Lower lobe of right lung (tissue), 2 donors: ENCODE measurements at regions not wholly inside any gene's neighbourhood (a gene's known extent, or its start where the extent isn't known, plus 50 kb on each side); places are given as distances from the start of the nearest gene placed in this dataset.

Experiments
- ATAC-seq, 2 donors: fragments of 200-7000 bp; cut with Tn5 transposase; one replicate each; pipeline ENCODE4 v1.9.1; 2020 to 2022; ENCODE audit warnings: mild to moderate bottlenecking in 2 of 2, moderate library complexity in 2 of 2
- DNase-seq: peaks from one replicate; pipeline ENCODE4 v3.0.0-alpha.2; 2020
- H3K27ac ChIP-seq: fragments of 200-600 bp; one replicate; pipeline ENCODE4 v1.8.0; 2022
- H3K27me3 ChIP-seq: fragments of 200-600 bp; one replicate; pipeline ENCODE4 v1.8.0; 2022; ENCODE audit warnings: low read depth
- H3K36me3 ChIP-seq: fragments of 200-600 bp; one replicate; pipeline ENCODE4 v1.8.0; 2022; ENCODE audit warnings: mild to moderate bottlenecking
- H3K4me1 ChIP-seq: fragments of 200-600 bp; one replicate; pipeline ENCODE4 v1.8.0; 2022
- H3K4me3 ChIP-seq: fragments of 200-600 bp; one replicate; pipeline ENCODE4 v1.8.0; 2022; ENCODE audit warnings: mild to moderate bottlenecking
- H3K9me3 ChIP-seq: fragments of 200-600 bp; one replicate; pipeline ENCODE4 v1.8.0; 2022
- CTCF ChIP-seq: fragments of 200-600 bp; IDR thresholded peaks from one replicate; pipeline ENCODE4 v1.8.0; 2022; ENCODE audit warnings: antibody characterized with exemption, mild to moderate bottlenecking
- intact Hi-C: fragments of 100-400 bp; cut with DNase I; formaldehyde crosslinking; loops from one replicate; pipeline ENCODE4 v1.11.0; 2022
- donor health status: DM: no; HTN: yes; CAD: no; lungs with severe emphysema.

GRCh38 chr2:71910277-71910676 is 237.4 kb downstream of the CYP26B1 start:
- no peak for TF ChIP-seq CTCF
- Histone ChIP-seq H3K27ac (no peak overlapping the region), H3K36me3 (no peaks in the 10 kb centered on the region), H3K4me1 (no peaks in the 10 kb centered on the region), H3K27me3 (peaks cover 12% of the 10 kb centered on the region), H3K4me3 (no peak overlapping the region), H3K9me3 (peaks cover 12% of the 10 kb centered on the region)
- intact Hi-C loops = no loop called here
- ATAC-seq (no peak), DNase-seq (no peak)

GRCh38 chr2:71908798-71909197 is 238.9 kb downstream of the CYP26B1 start:
- Histone ChIP-seq H3K27me3 (peaks cover 12% of the 10 kb centered on the region), H3K9me3 (peaks cover 12% of the 10 kb centered on the region), H3K4me3 (no peak overlapping the region), H3K4me1 (no peaks in the 10 kb centered on the region), H3K36me3 (no peaks in the 10 kb centered on the region), H3K27ac (no peak overlapping the region)
- intact Hi-C loops = no loop called here
- DNase-seq = no peak
- TF ChIP-seq CTCF = no peak
- no peak for ATAC-seq

GRCh38 chr2:71907503-71907902 is 240.2 kb downstream of the CYP26B1 start:
- no peak overlapping the region for H3K27ac ChIP-seq
- TF ChIP-seq CTCF = no peak
- H3K4me3 ChIP-seq = no peak overlapping the region
- intact Hi-C loops = no loop called here
- no peaks in the 10 kb centered on the region for H3K4me1 ChIP-seq
- ATAC-seq (no peak), DNase-seq (no peak)
- H3K27me3 ChIP-seq = peaks cover 12% of the 10 kb centered on the region
- H3K36me3 ChIP-seq = no peaks in the 10 kb centered on the region
- peaks cover 12% of the 10 kb centered on the region for H3K9me3 ChIP-seq

GRCh38 chr2:71906357-71906973 is 241.2 kb downstream of the CYP26B1 start:
- intact Hi-C loops = no loop called here
- ATAC-seq = no peak

GRCh38 chr2:71905205-71905604 is 242.5 kb downstream of the CYP26B1 start:
- TF ChIP-seq CTCF = no peak
- H3K27me3 ChIP-seq = peaks cover 12% of the 10 kb centered on the region
- peaks cover 8% of the 10 kb centered on the region for H3K9me3 ChIP-seq
- no peak overlapping the region for H3K4me3 ChIP-seq
- H3K4me1 ChIP-seq = no peaks in the 10 kb centered on the region
- H3K27ac ChIP-seq = no peak overlapping the region
- intact Hi-C loops = no loop called here
- H3K36me3 ChIP-seq = no peaks in the 10 kb centered on the region
- DNase-seq (no peak), ATAC-seq (no peak)

More at GRCh38 chr2:71906357-71906973, 241.2 kb downstream of the CYP26B1 start:
- Histone ChIP-seq H3K27ac (no peak overlapping the region), H3K36me3 (no peaks in the 10 kb centered on the region), H3K9me3 (peaks cover 12% of the 10 kb centered on the region), H3K4me3 (no peak overlapping the region), H3K27me3 (peaks cover 12% of the 10 kb centered on the region), H3K4me1 (no peaks in the 10 kb centered on the region)
- no peak for TF ChIP-seq CTCF
- DNase-seq = no peak
